Neural progenitor cell (in vitro differentiated cells): ENCODE measurements at regions not wholly inside any gene's neighbourhood (a gene's known extent, or its start where the extent isn't known, plus 50 kb on each side); places are given as distances from the start of the nearest gene placed in this dataset.

ENCODE experiments used
- DNase-seq: peaks from one replicate; pipeline ENCODE4 v3.0.0-alpha.2; 2016; ENCODE audit warnings: low spot score
- H2AFZ ChIP-seq: fragments of 200-600 bp; sonication (generic); replicated peaks from 2 replicates; pipeline ENCODE4 v1.6.1; 2016; ENCODE audit warnings: antibody characterized with exemption
- H3F3A ChIP-seq: fragments of 200-600 bp; sonication (generic); 2 replicates; pipeline ENCODE4 v1.6.1; 2016; ENCODE audit warnings: antibody characterized with exemption, low read depth
- H3K27ac ChIP-seq: fragments of 200-600 bp; sonication (generic); 2 replicates; pipeline ENCODE4 v1.5.1; 2016; ENCODE audit warnings: mild to moderate bottlenecking
- H3K27me3 ChIP-seq: fragments of 200-600 bp; sonication (generic); 2 replicates; pipeline ENCODE4 v1.6.1; 2016; ENCODE audit warnings: mild to moderate bottlenecking, moderate library complexity
- H3K36me3 ChIP-seq: fragments of 200-600 bp; sonication (generic); 2 replicates; pipeline ENCODE4 v1.5.1; 2016
- H3K4me1 ChIP-seq: fragments of 200-600 bp; sonication (generic); 2 replicates; pipeline ENCODE4 v1.6.1; 2016; ENCODE audit warnings: mixed run types
- H3K4me2 ChIP-seq: fragments of 200-600 bp; sonication (generic); 2 replicates; pipeline ENCODE4 v1.6.1; 2016
- H3K4me3 ChIP-seq: fragments of 200-600 bp; sonication (generic); 2 replicates; pipeline ENCODE4 v1.5.1; 2016
- H3K79me2 ChIP-seq: fragments of 200-600 bp; sonication (generic); 2 replicates; pipeline ENCODE4 v1.6.1; 2016; ENCODE audit warnings: low read depth
- H3K9ac ChIP-seq: fragments of 200-600 bp; sonication (generic); 2 replicates; pipeline ENCODE4 v1.6.1; 2016
- H3K9me3 ChIP-seq: fragments of 200-600 bp; sonication (generic); 2 replicates; pipeline ENCODE4 v1.5.1; 2016; ENCODE audit warnings: low read depth
- H4K20me1 ChIP-seq: fragments of 200-600 bp; sonication (generic); 2 replicates; pipeline ENCODE4 v1.6.1; 2016; ENCODE audit warnings: low read depth
- H3K27ac Mint-ChIP-seq: 3 replicates; pipeline ENCODE4 v1.8.0; 2021; ENCODE audit warnings: mixed read lengths
- H3K27me3 Mint-ChIP-seq: 2 replicates; pipeline ENCODE4 v1.8.0; 2022; ENCODE audit warnings: low read depth, mild to moderate bottlenecking, inconsistent platforms, moderate library complexity, mixed read lengths; ENCODE audit not compliant: insufficient read depth
- H3K36me3 Mint-ChIP-seq: 3 replicates; pipeline ENCODE4 v1.8.0; 2021; ENCODE audit warnings: mixed read lengths
- H3K4me1 Mint-ChIP-seq: 3 replicates; pipeline ENCODE4 v1.8.0; 2021; ENCODE audit warnings: mixed read lengths
- H3K4me3 Mint-ChIP-seq: 3 replicates; pipeline ENCODE4 v1.8.0; 2021; ENCODE audit warnings: mild to moderate bottlenecking, moderate library complexity, mixed read lengths
- H3K9me3 Mint-ChIP-seq: 3 replicates; pipeline ENCODE4 v1.8.0; 2020; ENCODE audit warnings: mixed read lengths
- CTCF ChIP-seq: fragments of 200-600 bp; sonication (generic); IDR thresholded peaks from 2 replicates; pipeline ENCODE4 v1.5.1; 2017; ENCODE audit warnings: antibody characterized with exemption, mild to moderate bottlenecking
- EZH2 ChIP-seq: fragments of 200-600 bp; sonication (generic); IDR thresholded peaks from 2 replicates; pipeline ENCODE4 v1.6.1; 2017; ENCODE audit warnings: antibody characterized with exemption, mild to moderate bottlenecking, moderate library complexity
- EZH2phosphoT487 ChIP-seq: fragments of 200-600 bp; sonication (generic); IDR thresholded peaks from 2 replicates; pipeline ENCODE4 v1.6.1; 2017; ENCODE audit warnings: antibody characterized with exemption

- Histone ChIP-seq H3K79me2 (no peaks in the 10 kb centered on the region), H3K4me3 (no peak overlapping the region), H2AFZ (no peak overlapping the region), H3K9ac (no peak overlapping the region), H3K4me2 (no peak overlapping the region), H3K36me3 (no peaks in the 10 kb centered on the region), H3K9me3 (no peaks in the 10 kb centered on the region), H4K20me1 (no peaks in the 10 kb centered on the region), H3K27ac (no peak overlapping the region), H3K4me1 (no peaks in the 10 kb centered on the region), H3F3A (no peaks in the 10 kb centered on the region), H3K27me3 (no peaks in the 10 kb centered on the region)
- no peak for TF ChIP-seq CTCF
- TF ChIP-seq EZH2: no peak
- TF ChIP-seq EZH2phosphoT487: no peak
- Mint-ChIP-seq H3K4me1 (no peaks in the 10 kb centered on the region), H3K4me3 (no peak overlapping the region), H3K27ac (no peak overlapping the region), H3K9me3 (peaks cover 2% of the 10 kb centered on the region), H3K27me3 (peaks cover 3% of the 10 kb centered on the region), H3K36me3 (no peaks in the 10 kb centered on the region)
- DNase-seq: no peak
These were observed 70.2 kb upstream of the ELL2 start for GRCh38 chr5:96031811-96032261.

DNA sequence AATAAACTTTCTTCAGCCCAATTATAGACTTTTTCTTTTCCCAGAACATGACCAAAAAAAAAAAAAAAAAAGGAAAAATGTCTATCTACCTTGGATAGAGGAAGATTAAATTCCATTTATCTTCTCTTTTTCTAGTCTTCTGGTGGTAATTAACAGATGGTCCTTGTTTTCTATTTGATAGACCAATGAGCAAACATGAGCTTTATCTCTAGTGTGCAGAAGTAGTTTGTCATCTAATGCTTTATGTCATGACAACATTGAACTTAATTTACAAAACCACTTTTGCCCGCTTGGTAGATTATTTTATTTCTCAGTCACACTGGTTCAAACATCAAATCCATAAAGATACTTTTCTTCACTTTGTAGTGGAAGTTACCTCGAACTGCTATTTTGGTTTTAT, 69.5 kb upstream of the ELL2 start:
- H3K9me3 ChIP-seq: no peaks in the 10 kb centered on the region
- no peak overlapping the region for H3K4me3 ChIP-seq
- H3K27ac ChIP-seq: no peak overlapping the region
- H2AFZ ChIP-seq: no peak overlapping the region
- H3K4me1 ChIP-seq: no peaks in the 10 kb centered on the region
- Mint-ChIP-seq H3K4me1 (no peaks in the 10 kb centered on the region), H3K4me3 (no peak overlapping the region), H3K27ac (no peak overlapping the region), H3K27me3 (peaks cover 3% of the 10 kb centered on the region), H3K9me3 (peaks cover 2% of the 10 kb centered on the region), H3K36me3 (no peaks in the 10 kb centered on the region)
- H3K27me3 ChIP-seq: no peaks in the 10 kb centered on the region
- TF ChIP-seq EZH2: no peak
- TF ChIP-seq EZH2phosphoT487: no peak
- no peak for TF ChIP-seq CTCF
- no peak overlapping the region for H3K9ac ChIP-seq
- no peaks in the 10 kb centered on the region for H4K20me1 ChIP-seq
- no peak overlapping the region for H3K4me2 ChIP-seq
- no peaks in the 10 kb centered on the region for H3F3A ChIP-seq
- no peaks in the 10 kb centered on the region for H3K79me2 ChIP-seq
- no peaks in the 10 kb centered on the region for H3K36me3 ChIP-seq
- DNase-seq: no peak

DNA sequence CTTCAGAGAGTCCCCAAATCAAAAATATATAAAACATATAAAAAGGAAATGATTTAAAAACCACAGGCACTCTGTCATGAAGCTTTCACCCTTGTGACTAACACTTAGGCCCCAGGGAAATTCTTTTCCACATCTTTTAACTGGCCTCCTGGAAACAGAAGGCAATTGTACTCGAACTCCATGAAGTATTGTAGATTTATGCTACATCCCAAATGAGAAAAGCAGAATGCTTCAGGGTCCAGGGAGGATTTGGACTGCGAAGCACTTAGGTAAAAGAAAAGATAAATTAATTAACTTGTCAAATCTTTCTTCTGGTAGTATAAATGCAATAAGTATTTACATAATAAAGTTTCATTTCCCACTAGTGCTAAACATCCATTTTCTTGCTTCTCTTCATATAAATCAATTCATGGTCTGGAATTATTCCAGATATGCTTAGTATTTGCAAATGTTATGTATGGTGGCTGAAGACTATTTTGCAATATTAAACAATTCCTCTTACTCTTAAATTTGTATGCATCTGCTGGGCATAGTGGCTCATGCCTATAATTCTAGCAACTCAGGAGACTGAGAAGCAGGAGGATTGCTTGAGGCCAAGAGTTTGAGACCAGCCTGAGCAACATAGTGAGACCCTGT, 64.9 kb upstream of the ELL2 start:
- Mint-ChIP-seq H3K27me3 (no peaks in the 10 kb centered on the region), H3K36me3 (no peaks in the 10 kb centered on the region), H3K27ac (no peak overlapping the region), H3K9me3 (no peaks in the 10 kb centered on the region), H3K4me3 (no peak overlapping the region), H3K4me1 (no peaks in the 10 kb centered on the region)
- H3K4me1 ChIP-seq: no peaks in the 10 kb centered on the region
- H3K4me2 ChIP-seq: no peak overlapping the region
- DNase-seq: no peak
- H2AFZ ChIP-seq: no peak overlapping the region
- no peaks in the 10 kb centered on the region for H3K27me3 ChIP-seq
- TF ChIP-seq CTCF (no peak), EZH2 (no peak), EZH2phosphoT487 (no peak)
- no peaks in the 10 kb centered on the region for H3K79me2 ChIP-seq
- no peaks in the 10 kb centered on the region for H3F3A ChIP-seq
- no peaks in the 10 kb centered on the region for H3K9me3 ChIP-seq
- H4K20me1 ChIP-seq: no peaks in the 10 kb centered on the region
- H3K36me3 ChIP-seq: no peaks in the 10 kb centered on the region
- H3K4me3 ChIP-seq: no peak overlapping the region
- no peak overlapping the region for H3K9ac ChIP-seq
- no peak overlapping the region for H3K27ac ChIP-seq
